ENCODE measurements at regions not wholly inside any gene's neighbourhood (a gene's known extent, or its start where the extent isn't known, plus 50 kb on each side); places are given as distances from the start of the nearest gene placed in this dataset.

DNA sequence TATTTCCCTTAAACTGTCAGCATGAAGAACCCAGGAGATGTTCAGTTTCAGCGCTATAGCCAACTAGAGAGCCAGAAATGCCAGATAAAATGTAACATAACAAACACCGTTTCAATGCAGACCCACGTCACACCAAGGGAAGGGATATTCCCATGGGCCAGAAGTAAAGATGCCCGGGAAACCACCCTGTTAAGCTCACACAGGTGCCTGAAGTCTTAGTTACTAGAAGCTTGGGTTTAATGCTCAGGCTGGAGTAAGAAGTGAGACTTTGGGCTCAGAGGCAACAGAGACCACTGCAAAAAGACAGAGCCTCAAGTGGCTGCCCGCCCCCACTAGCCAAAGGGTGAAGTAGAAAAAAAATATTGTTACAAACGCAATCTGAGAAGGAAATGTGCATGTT, 52.3 kb downstream of the SYNE3 start:
- POLR2A ChIA-PET, result interaction anchor here (1.2 kb wide), 1 partner anchor 12 kb away, joined by 4 read pairs; no protein-coding TSS in a partner anchor
- DNase-seq (ENCODE audit: low spot score), result no peak
- Histone ChIP-seq H3K4me3 (replicated peaks in 1 of 3; ENCODE audit: insufficient read depth in 1 of 3, low read depth in 2 of 3, low read length in 3 of 3) (no peak overlapping the region), H2AFZ (ENCODE audit: low read length) (no peak overlapping the region), H3K79me2 (ENCODE audit: insufficient read depth, low read length) (no peaks in the 10 kb centered on the region), H3K9ac (ENCODE audit: insufficient read depth, low read depth, low read length) (no peak overlapping the region), H4K20me1 (ENCODE audit: insufficient read depth, low read length) (no peaks in the 10 kb centered on the region), H3K27me3 (ENCODE audit: control insufficient read depth in 1 of 2, insufficient read depth in 2 of 2, low read length in 2 of 2) (no peaks in the 10 kb centered on the region), H3K36me3 (replicated peaks in 1 of 2; ENCODE audit: control insufficient read depth in 1 of 2, insufficient read depth in 2 of 2, low read length in 2 of 2) (peaks cover 4 to 18% of the 10 kb centered on the region in 2 experiments; a peak in 3 of 5 replicates), H3K4me2 (ENCODE audit: low read depth, low read length) (no peak overlapping the region), H3K9me3 (ENCODE audit: low read length) (no peaks in the 10 kb centered on the region), H3K27ac (ENCODE audit: extremely low read length, insufficient read depth, low read length) (no peak overlapping the region), H3K4me1 (ENCODE audit: insufficient read depth, low read length) (peaks cover 13% of the 10 kb centered on the region)
- FAIRE-seq, result no peak
- intact Hi-C loops (cut with micrococcal nuclease; ENCODE audit: unreplicated experiment), result no loop called here
- CTCF ChIA-PET (ENCODE audit: low intra/inter-chr PET ratio, low total read pairs), result no interaction called here
- ATAC-seq, result no peak
- in situ Hi-C loops (cut with HindIII; ENCODE audit: extremely low pct_ligation_motif_present, low pct_unique_long_range_greater_than_20kb), result no loop called here
- no TSS peak for BruUV-seq (replicated peaks)
- WGBS (ENCODE audit: low lambda C conversion rate), result 92% methylated on average over 6 of the region's 6 CpGs
- TF ChIP-seq NFIC (IDR thresholded peaks at IDR 0.05; ENCODE audit: low read length), result no peak
- no peak for TF ChIP-seq ZNF839 (CRISPR knock-in tag; IDR thresholded peaks at IDR 0.05; ENCODE audit: borderline replicate concordance)
- no peak for TF ChIP-seq ZNF619 (CRISPR knock-in tag; IDR thresholded peaks at IDR 0.05)
- TF ChIP-seq TGIF2 (CRISPR knock-in tag; IDR thresholded peaks at IDR 0.05), result no peak
- TF ChIP-seq ZNF224 (CRISPR knock-in tag; IDR thresholded peaks at IDR 0.05), result no peak
- TF ChIP-seq, protein P1, sequence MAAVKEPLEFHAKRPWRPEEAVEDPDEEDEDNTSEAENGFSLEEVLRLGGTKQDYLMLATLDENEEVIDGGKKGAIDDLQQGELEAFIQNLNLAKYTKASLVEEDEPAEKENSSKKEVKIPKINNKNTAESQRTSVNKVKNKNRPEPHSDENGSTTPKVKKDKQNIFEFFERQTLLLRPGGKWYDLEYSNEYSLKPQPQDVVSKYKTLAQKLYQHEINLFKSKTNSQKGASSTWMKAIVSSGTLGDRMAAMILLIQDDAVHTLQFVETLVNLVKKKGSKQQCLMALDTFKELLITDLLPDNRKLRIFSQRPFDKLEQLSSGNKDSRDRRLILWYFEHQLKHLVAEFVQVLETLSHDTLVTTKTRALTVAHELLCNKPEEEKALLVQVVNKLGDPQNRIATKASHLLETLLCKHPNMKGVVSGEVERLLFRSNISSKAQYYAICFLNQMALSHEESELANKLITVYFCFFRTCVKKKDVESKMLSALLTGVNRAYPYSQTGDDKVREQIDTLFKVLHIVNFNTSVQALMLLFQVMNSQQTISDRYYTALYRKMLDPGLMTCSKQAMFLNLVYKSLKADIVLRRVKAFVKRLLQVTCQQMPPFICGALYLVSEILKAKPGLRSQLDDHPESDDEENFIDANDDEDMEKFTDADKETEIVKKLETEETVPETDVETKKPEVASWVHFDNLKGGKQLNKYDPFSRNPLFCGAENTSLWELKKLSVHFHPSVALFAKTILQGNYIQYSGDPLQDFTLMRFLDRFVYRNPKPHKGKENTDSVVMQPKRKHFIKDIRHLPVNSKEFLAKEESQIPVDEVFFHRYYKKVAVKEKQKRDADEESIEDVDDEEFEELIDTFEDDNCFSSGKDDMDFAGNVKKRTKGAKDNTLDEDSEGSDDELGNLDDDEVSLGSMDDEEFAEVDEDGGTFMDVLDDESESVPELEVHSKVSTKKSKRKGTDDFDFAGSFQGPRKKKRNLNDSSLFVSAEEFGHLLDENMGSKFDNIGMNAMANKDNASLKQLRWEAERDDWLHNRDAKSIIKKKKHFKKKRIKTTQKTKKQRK (IDR thresholded peaks at IDR 0.05; ENCODE audit: low read length), result no peak
- TF ChIP-seq PAF1 (CRISPR knock-in tag; IDR thresholded peaks at IDR 0.05), result no peak
- no peak for TF ChIP-seq HOXA7 (CRISPR knock-in tag; IDR thresholded peaks at IDR 0.05)
- no peak for TF ChIP-seq MIER2 (CRISPR knock-in tag; IDR thresholded peaks at IDR 0.05)
- TF ChIP-seq ZNF598 (CRISPR knock-in tag; IDR thresholded peaks at IDR 0.05; ENCODE audit: borderline replicate concordance), result no peak
- TF ChIP-seq, protein P2, sequence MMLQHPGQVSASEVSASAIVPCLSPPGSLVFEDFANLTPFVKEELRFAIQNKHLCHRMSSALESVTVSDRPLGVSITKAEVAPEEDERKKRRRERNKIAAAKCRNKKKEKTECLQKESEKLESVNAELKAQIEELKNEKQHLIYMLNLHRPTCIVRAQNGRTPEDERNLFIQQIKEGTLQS (CRISPR knock-in tag; IDR thresholded peaks at IDR 0.05), result no peak
- no peak for TF ChIP-seq HMGA1 (CRISPR knock-in tag; conservative IDR thresholded peaks at IDR 0.05)
- TF ChIP-seq, protein P3, sequence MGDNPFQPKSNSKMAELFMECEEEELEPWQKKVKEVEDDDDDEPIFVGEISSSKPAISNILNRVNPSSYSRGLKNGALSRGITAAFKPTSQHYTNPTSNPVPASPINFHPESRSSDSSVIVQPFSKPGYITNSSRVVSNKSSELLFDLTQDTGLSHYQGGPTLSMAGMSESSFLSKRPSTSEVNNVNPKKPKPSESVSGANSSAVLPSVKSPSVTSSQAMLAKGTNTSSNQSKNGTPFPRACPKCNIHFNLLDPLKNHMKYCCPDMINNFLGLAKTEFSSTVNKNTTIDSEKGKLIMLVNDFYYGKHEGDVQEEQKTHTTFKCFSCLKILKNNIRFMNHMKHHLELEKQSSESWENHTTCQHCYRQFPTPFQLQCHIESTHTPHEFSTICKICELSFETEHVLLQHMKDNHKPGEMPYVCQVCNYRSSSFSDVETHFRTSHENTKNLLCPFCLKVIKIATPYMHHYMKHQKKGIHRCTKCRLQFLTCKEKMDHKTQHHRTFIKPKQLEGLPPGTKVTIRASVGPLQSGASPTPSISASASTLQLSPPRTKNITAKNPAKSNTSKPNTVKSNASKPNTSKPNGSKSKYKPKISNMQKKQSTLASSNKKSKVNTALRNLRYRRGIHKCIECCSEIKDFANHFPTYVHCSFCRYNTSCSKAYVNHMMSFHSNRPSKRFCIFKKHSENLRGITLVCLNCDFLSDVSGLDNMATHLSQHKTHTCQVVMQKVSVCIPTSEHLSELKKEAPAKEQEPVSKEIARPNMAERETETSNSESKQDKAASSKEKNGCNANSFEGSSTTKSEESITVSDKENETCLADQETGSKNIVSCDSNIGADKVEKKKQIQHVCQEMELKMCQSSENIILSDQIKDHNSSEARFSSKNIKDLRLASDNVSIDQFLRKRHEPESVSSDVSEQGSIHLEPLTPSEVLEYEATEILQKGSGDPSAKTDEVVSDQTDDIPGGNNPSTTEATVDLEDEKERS (CRISPR knock-in tag; IDR thresholded peaks at IDR 0.05), result no peak
- TF ChIP-seq, protein P4, sequence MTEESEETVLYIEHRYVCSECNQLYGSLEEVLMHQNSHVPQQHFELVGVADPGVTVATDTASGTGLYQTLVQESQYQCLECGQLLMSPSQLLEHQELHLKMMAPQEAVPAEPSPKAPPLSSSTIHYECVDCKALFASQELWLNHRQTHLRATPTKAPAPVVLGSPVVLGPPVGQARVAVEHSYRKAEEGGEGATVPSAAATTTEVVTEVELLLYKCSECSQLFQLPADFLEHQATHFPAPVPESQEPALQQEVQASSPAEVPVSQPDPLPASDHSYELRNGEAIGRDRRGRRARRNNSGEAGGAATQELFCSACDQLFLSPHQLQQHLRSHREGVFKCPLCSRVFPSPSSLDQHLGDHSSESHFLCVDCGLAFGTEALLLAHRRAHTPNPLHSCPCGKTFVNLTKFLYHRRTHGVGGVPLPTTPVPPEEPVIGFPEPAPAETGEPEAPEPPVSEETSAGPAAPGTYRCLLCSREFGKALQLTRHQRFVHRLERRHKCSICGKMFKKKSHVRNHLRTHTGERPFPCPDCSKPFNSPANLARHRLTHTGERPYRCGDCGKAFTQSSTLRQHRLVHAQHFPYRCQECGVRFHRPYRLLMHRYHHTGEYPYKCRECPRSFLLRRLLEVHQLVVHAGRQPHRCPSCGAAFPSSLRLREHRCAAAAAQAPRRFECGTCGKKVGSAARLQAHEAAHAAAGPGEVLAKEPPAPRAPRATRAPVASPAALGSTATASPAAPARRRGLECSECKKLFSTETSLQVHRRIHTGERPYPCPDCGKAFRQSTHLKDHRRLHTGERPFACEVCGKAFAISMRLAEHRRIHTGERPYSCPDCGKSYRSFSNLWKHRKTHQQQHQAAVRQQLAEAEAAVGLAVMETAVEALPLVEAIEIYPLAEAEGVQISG (CRISPR knock-in tag; IDR thresholded peaks at IDR 0.05), result no peak

Data from HepG2 (cell line).